IMR-90 (cell line): ENCODE measurements at regions not wholly inside any gene's neighbourhood (a gene's known extent, or its start where the extent isn't known, plus 50 kb on each side); places are given as distances from the start of the nearest gene placed in this dataset.
A peak's percentile ranks its signal among the peaks of the same experiment; 100 is the strongest.

Experiments used
- BHLHE40 ChIP-seq: fragments of 150-350 bp; IDR thresholded peaks from 2 replicates; pipeline ENCODE4 v1.6.1; 2016; ENCODE audit warnings: mild to moderate bottlenecking, low read depth, low read length
- CEBPB ChIP-seq: IDR thresholded peaks from 2 replicates; pipeline ENCODE4 v1.6.1; 2012; ENCODE audit warnings: low read depth, low read length, improper control_type of control experiment
- FOS ChIP-seq: fragments of 150-350 bp; IDR thresholded peaks from 2 replicates; pipeline ENCODE4 v1.6.1; 2016; ENCODE audit warnings: low read depth, low read length
- MXI1 ChIP-seq: IDR thresholded peaks from 2 replicates; pipeline ENCODE4 v1.6.1; 2012; ENCODE audit warnings: low read depth, mild to moderate bottlenecking, low read length, moderate library complexity, borderline replicate concordance
- POLR2A ChIP-seq: IDR thresholded peaks from 2 replicates; pipeline ENCODE4 v1.6.1; 2012; ENCODE audit warnings: mild to moderate bottlenecking, low read depth, low read length
- RFX5 ChIP-seq: IDR thresholded peaks from 2 replicates; pipeline ENCODE4 v1.8.0; 2012; ENCODE audit warnings: low read depth, mild to moderate bottlenecking, low read length, moderate library complexity
- TF ChIP-seq, protein P1 (sequence below): conservative IDR thresholded peaks from 2 replicates; pipeline ENCODE4 v1.5.1; 2012; ENCODE audit warnings: mild to moderate bottlenecking, low read depth, low read length, improper control_type of control experiment

DNA sequence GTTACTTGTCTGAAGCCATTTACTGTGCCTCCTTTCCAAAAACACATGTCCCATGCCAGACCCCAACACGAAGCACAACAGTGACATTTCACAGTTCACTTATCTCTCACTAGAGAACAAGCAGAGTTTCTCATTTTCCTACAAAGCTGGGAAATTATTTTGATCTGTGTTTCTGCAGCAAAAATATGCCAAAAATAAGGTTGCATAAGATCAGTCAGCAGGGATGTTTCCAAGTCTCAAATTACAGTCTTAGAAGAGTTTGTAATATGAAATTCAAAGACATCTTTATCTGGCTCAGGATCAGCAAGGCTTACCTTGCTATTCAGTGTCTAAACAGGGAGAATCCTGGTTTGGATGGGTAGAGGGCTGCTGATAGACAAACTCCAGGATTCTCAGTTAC is 75.5 kb downstream of the GJD2 start:
- TF ChIP-seq POLR2A, result no peak
- TF ChIP-seq, protein P1, sequence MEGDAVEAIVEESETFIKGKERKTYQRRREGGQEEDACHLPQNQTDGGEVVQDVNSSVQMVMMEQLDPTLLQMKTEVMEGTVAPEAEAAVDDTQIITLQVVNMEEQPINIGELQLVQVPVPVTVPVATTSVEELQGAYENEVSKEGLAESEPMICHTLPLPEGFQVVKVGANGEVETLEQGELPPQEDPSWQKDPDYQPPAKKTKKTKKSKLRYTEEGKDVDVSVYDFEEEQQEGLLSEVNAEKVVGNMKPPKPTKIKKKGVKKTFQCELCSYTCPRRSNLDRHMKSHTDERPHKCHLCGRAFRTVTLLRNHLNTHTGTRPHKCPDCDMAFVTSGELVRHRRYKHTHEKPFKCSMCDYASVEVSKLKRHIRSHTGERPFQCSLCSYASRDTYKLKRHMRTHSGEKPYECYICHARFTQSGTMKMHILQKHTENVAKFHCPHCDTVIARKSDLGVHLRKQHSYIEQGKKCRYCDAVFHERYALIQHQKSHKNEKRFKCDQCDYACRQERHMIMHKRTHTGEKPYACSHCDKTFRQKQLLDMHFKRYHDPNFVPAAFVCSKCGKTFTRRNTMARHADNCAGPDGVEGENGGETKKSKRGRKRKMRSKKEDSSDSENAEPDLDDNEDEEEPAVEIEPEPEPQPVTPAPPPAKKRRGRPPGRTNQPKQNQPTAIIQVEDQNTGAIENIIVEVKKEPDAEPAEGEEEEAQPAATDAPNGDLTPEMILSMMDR, result no peak
- TF ChIP-seq MXI1, result no peak
- TF ChIP-seq RFX5, result no peak
- TF ChIP-seq CEBPB, result 0 out of 2 replicates have a peak, but pooled peaks have one; percentile 14
- TF ChIP-seq BHLHE40, result no peak
- TF ChIP-seq FOS, result no peak
